HG02870 (cell line): ENCODE measurements at regions not wholly inside any gene's neighbourhood (a gene's known extent, or its start where the extent isn't known, plus 50 kb on each side); places are given as distances from the start of the nearest gene placed in this dataset.

Experiments
- ATAC-seq: cut with Tn5 transposase; IDR thresholded peaks from one replicate; pipeline ENCODE4 v1.9.1; 2021; ENCODE audit warnings: mild to moderate bottlenecking, moderate library complexity; ENCODE audit not compliant: unreplicated experiment

GRCh38 chr3:184659797-184660301 is 52.0 kb downstream of the MAGEF1 start:
- no peak for ATAC-seq

GRCh38 chr3:184658223-184658928 is 53.5 kb downstream of the MAGEF1 start:
- ATAC-seq = no peak

GRCh38 chr3:184656829-184657681 is 54.8 kb downstream of the MAGEF1 start:
- ATAC-seq = peak; percentile 89

- ATAC-seq = no peak
These were observed 55.4 kb downstream of the MAGEF1 start for GRCh38 chr3:184656458-184656828.

- ATAC-seq = no peak
These were observed 56.3 kb downstream of the MAGEF1 start for GRCh38 chr3:184655597-184655996.

GRCh38 chr3:184654375-184654774 is 57.5 kb downstream of the MAGEF1 start:
- ATAC-seq = no peak

GRCh38 chr3:184652465-184652864 is 59.4 kb downstream of the MAGEF1 start:
- ATAC-seq = no peak

GRCh38 chr3:184651904-184652303 is 60.0 kb downstream of the MAGEF1 start:
- no peak for ATAC-seq

- ATAC-seq = no peak
These were observed 63.2 kb downstream of the MAGEF1 start for GRCh38 chr3:184648636-184649035.

GRCh38 chr3:184647405-184647936 is 64.4 kb downstream of the MAGEF1 start:
- no peak for ATAC-seq

- ATAC-seq = no peak
These were observed 66.5 kb downstream of the MAGEF1 start for GRCh38 chr3:184645336-184645735.

- ATAC-seq = no peak
These were observed 68.4 kb downstream of the MAGEF1 start for GRCh38 chr3:184643442-184643841.

GRCh38 chr3:184642631-184643285 is 69.1 kb downstream of the MAGEF1 start:
- no peak for ATAC-seq

GRCh38 chr3:184641430-184641829 is 70.4 kb downstream of the MAGEF1 start:
- no peak for ATAC-seq

GRCh38 chr3:184639351-184639750 is 72.5 kb downstream of the MAGEF1 start:
- ATAC-seq = no peak

- no peak for ATAC-seq
These were observed 74.2 kb downstream of the MAGEF1 start for GRCh38 chr3:184637705-184638104.

GRCh38 chr3:184636741-184637316 is 75.0 kb downstream of the MAGEF1 start:
- no peak for ATAC-seq

GRCh38 chr3:184635774-184636173 is 74.2 kb downstream of the EPHB3 start:
- no peak for ATAC-seq

GRCh38 chr3:184635126-184635525 is 73.5 kb downstream of the EPHB3 start:
- no peak for ATAC-seq

GRCh38 chr3:184633237-184633579 is 71.6 kb downstream of the EPHB3 start:
- no peak for ATAC-seq
